Neural crest cell (in vitro differentiated cells): ENCODE measurements at regions not wholly inside any gene's neighbourhood (a gene's known extent, or its start where the extent isn't known, plus 50 kb on each side); places are given as distances from the start of the nearest gene placed in this dataset.

ENCODE experiments used
- DNase-seq: peaks from one replicate; pipeline ENCODE4 v3.0.0; 2021; ENCODE audit warnings: low read depth, mixed read lengths, low spot score
- H3K27ac Mint-ChIP-seq: one replicate; pipeline ENCODE4 v1.8.0; 2021; ENCODE audit warnings: mild to moderate bottlenecking, mixed read lengths; ENCODE audit not compliant: unreplicated experiment
- H3K27me3 Mint-ChIP-seq: 2 replicates; pipeline ENCODE4 v1.8.0; 2021; ENCODE audit warnings: low read depth, mild to moderate bottlenecking, mixed read lengths
- H3K36me3 Mint-ChIP-seq: 2 replicates; pipeline ENCODE4 v1.8.0; 2021; ENCODE audit warnings: low read depth, mild to moderate bottlenecking, mixed read lengths
- H3K4me1 Mint-ChIP-seq: 2 replicates; pipeline ENCODE4 v1.8.0; 2021; ENCODE audit warnings: mixed read lengths
- H3K4me3 Mint-ChIP-seq: one replicate; pipeline ENCODE4 v1.8.0; 2021; ENCODE audit warnings: mild to moderate bottlenecking, mixed read lengths
- H3K9me3 Mint-ChIP-seq: 2 replicates; pipeline ENCODE4 v1.8.0; 2021; ENCODE audit warnings: mixed read lengths
- CTCF ChIP-seq: fragments of 200-600 bp; sonication (generic); conservative IDR thresholded peaks from 2 replicates; pipeline ENCODE4 v1.5.0; 2021; ENCODE audit warnings: antibody characterized with exemption, mild to moderate bottlenecking

GRCh38 chr3:24845524-24846155 lies 351.0 kb upstream of the THRB start:
- no peak for TF ChIP-seq CTCF
- Mint-ChIP-seq H3K4me3 (no peak overlapping the region), H3K36me3 (no peaks in the 10 kb centered on the region), H3K27me3 (no peaks in the 10 kb centered on the region), H3K4me1 (peaks cover 5% of the 10 kb centered on the region), H3K9me3 (no peaks in the 10 kb centered on the region), H3K27ac (no peak overlapping the region)
- no peak for DNase-seq

GRCh38 chr3:24846286-24846860 lies 351.7 kb upstream of the THRB start:
- H3K27me3 Mint-ChIP-seq, result no peaks in the 10 kb centered on the region
- peaks cover 9% of the 10 kb centered on the region for H3K4me1 Mint-ChIP-seq
- no peaks in the 10 kb centered on the region for H3K36me3 Mint-ChIP-seq
- H3K9me3 Mint-ChIP-seq, result no peaks in the 10 kb centered on the region
- no peak for DNase-seq
- H3K4me3 Mint-ChIP-seq, result no peak overlapping the region
- no peak for TF ChIP-seq CTCF
- no peak overlapping the region for H3K27ac Mint-ChIP-seq

GRCh38 chr3:24850245-24850644 lies 355.6 kb upstream of the THRB start:
- Mint-ChIP-seq H3K36me3 (no peaks in the 10 kb centered on the region), H3K4me3 (no peak overlapping the region), H3K27me3 (no peaks in the 10 kb centered on the region), H3K9me3 (no peaks in the 10 kb centered on the region), H3K4me1 (peaks cover 18% of the 10 kb centered on the region), H3K27ac (no peak overlapping the region)
- no peak for TF ChIP-seq CTCF
- DNase-seq, result no peak

- no peak for TF ChIP-seq CTCF
- no peaks in the 10 kb centered on the region for H3K36me3 Mint-ChIP-seq
- peaks cover 18% of the 10 kb centered on the region for H3K4me1 Mint-ChIP-seq
- H3K27me3 Mint-ChIP-seq, result no peaks in the 10 kb centered on the region
- H3K4me3 Mint-ChIP-seq, result no peak overlapping the region
- H3K9me3 Mint-ChIP-seq, result no peaks in the 10 kb centered on the region
- no peak overlapping the region for H3K27ac Mint-ChIP-seq
- DNase-seq, result no peak
Measured at GRCh38 chr3:24853685-24854490, 359.2 kb upstream of the THRB start.

DNA sequence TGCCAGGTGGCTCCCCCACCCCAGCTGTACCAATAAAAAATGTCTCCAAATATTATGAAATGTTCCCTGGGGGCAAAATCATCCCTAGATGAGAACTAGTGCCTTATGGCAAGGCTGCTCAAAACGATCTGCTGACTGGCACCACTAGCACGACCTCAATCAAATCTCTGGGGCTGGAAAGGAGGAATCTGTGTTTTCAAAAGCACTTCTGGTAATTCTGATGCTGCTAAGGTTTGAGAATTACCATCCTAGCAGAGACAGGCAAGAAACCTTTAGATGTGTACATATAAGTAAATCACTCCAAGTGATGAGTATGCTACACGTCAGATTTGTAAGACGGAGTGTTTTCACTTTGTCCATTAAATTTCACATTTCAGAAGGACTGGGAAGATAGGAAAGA lies 360.1 kb upstream of the THRB start:
- H3K27me3 Mint-ChIP-seq, result no peaks in the 10 kb centered on the region
- no peak overlapping the region for H3K27ac Mint-ChIP-seq
- DNase-seq, result no peak
- H3K4me1 Mint-ChIP-seq, result peaks cover 18% of the 10 kb centered on the region
- TF ChIP-seq CTCF, result no peak
- H3K4me3 Mint-ChIP-seq, result no peak overlapping the region
- no peaks in the 10 kb centered on the region for H3K36me3 Mint-ChIP-seq
- no peaks in the 10 kb centered on the region for H3K9me3 Mint-ChIP-seq
